SHP77 (cell line): ENCODE measurements at regions not wholly inside any gene's neighbourhood (a gene's known extent, or its start where the extent isn't known, plus 50 kb on each side); places are given as distances from the start of the nearest gene placed in this dataset.
A peak's percentile ranks its signal among the peaks of the same experiment; 100 is the strongest.
"Not testable (repeated sequence)": the region's sequence is repeated elsewhere in the genome, so short reads cannot be mapped to it uniquely, and the experiment has no call there.

Experiments
- DNase-seq, 2 experiments: peaks; one replicate each; lab custom pipeline; 2025; lab: John Stamatoyannopoulos, UW

DNA sequence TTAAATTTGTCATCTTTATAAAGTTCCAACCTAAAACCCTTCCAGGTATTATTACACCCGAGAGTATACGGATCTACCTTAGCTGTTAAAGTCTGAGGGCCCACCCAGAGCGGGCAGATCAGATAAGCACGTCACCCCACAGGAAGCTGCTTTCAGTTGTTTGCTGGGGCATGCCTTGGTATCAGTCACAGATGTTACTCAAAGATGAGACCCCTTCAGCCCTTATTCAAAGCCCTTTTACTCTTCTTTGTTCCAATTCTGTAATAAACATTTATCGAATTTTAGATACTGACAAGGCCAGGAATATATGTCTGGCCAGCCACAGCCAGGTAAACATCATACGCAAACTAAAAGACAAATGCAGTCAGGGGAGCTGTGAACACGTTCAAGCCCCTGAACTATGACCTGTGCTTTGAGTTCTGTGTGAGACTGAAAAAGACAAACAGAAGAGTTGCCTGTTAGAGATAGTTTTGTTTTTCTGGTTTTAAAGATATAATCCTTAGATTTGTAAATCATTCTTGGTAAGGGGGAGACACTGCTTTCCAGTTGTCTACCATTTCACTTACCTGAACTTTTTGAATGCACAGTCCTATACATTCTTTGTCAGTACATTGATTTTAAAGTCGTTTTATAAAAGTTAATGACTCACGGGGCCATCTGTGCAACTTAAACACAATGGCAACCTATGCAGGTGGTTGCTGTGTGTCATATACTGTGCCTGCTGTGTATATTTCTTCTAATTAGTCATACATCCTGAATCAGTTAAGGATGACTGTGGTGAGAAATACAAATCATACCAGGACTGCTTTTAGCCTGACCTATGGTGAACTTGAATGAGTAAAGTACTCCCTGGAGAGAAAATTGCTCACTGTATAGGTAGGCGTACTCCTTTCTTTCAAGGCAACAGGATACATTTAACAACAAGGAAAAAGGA lies 100.5 kb upstream of the ITPRID2 start:
- DNase-seq = no peak

DNA sequence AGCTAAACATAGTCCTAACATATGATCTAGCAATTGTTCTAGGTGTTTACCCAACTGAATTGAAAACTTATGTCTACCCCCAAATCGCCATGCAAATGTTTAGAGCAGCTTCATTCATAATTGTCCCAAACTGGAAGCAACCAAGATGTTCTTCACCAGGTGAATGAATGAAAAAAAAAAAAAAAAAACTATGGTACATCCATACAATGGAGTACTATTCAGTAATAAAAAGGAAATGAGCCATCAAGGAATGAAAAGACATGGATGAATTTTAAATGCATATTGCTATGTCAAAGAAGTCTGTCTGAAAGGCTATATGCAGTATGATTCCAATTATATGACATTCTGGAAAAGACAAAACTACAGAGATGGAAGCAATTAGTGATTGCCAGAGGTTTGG lies 98.6 kb upstream of the ITPRID2 start:
- no peak for DNase-seq

DNA sequence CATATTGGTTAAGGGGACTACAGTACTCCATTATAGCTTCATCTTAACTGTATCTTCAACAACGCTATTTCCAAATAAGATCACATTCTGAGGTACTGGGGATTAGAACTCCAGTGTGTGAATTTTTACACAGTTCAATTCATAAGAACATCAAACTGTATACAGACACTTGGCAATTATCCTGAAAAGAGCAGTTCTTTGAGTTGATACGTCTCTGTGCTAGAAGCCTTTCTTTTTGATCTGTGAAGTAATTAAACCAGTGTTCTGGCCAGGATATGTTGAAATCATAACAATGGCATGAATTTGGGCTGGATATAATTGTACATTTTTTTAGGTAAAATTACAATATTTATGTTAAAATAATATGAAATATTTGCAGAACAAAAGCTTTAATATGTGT lies 93.5 kb upstream of the ITPRID2 start:
- no peak for DNase-seq

DNA sequence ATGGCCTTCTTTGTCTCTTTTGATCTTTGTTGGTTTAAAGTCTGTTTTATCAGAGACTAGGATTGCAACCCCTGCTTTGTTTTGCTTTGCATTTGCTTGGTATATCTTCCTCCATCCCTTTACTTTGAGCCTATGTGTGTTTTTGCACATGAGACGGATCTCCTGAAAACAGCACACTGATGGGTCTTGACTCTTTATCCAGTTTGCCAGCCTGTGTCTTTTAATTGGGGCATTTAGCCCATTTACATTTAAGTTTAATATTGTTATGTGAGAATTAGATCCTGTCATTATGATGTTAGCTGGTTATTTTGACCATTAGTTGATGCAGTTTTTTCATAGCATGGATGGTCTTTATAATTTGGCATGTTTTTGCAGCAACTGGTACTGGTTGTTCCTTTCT lies 89.2 kb upstream of the ITPRID2 start:
- DNase-seq = not testable (repeated sequence)

DNA sequence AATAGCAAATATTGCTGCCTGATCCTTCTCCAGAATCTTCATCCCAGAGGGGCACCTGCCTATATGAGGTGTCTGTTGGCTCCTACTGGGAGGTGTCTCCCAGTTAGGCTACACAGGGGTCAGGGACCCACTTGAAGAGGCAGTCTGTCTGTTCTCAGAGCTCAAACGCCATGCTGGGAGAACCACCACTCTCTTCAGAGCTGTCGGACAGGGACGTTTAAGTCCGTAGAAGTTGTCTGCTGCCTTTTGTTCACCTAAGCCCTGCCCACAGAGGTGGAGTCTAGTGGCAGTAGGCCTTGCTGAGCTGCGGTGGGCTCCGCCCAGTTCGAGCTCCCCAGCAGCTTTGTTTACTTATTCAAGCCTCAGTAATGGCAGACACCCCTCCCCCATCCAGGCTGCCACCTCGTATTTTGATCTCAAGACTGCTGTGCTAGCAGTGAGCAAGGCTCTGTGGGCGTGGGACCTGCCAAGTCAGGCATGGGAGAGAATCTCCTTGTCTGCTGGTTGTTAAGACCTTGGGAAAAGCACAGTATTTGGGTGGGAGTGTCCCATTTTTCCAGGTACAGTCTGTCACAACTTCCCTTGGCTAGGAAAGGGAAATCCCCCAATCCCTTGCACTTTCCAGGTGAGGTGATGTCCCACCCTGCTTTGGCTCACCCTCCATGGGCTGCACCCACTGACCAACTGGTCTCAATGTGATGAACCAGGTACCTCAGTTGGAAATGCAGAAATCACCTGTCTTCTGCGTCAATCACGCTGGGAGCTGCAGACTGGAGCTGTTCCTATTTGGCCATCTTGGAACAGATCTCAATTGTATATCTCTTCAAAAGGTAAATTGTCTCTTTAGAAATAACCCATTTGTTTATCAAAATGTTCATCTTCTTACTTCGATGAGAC lies 87.4 kb upstream of the ITPRID2 start:
- peak; percentile 32 to 45 for DNase-seq

DNA sequence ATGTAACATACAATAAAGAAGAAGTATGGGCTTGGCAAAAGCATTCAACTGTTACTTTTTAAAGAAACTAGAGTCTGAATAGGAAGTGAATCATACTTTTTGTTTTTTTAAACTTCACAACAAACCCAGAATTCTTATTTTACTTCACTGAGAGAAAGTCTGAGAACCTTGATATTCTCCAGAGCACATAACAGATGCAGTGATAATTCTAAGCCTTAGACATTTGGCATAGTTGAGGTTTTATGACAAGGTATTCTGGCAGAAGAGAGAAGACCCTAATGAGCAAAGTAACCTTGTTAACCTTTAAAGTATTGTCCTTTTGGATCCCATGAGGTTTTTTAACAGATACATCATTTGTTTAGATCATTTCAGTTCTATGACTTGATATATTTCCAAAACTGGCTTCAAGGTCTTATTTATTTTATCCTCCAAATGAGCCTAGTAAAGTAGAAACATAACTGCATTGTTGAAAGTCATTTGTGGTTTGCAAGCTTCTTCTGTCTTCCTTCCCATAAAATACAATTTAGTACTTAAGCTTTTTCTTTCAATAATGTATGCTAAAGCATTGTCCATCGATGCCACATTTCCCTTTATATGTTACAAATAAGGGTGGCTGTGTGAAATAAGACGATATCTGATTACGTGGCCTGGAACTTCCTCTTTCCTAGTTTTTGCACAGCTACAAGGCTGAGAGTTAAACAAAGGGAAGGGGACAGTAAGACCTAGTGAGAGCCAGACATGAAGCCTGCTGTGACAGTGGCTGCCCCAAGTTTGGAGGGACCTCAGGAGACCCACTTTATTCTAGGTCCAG lies 86.1 kb upstream of the ITPRID2 start:
- no peak for DNase-seq

DNA sequence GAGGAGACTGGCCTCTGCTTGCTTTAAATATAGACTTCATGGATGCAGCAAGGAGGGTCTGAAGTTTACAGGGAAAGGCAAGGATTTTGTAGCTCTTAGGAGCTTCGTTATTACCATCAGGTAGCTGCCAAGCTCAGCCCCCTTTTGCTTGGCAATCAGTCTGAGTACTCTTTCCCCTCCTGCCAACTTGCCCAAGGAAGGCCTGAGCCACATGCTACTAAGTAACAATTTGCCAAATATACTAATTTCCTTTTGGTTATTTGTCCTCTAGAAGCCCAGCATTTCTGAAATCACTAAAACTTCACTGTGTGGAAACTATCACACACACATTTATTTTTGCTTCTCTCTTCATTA lies 85.5 kb upstream of the ITPRID2 start:
- no peak for DNase-seq

DNA sequence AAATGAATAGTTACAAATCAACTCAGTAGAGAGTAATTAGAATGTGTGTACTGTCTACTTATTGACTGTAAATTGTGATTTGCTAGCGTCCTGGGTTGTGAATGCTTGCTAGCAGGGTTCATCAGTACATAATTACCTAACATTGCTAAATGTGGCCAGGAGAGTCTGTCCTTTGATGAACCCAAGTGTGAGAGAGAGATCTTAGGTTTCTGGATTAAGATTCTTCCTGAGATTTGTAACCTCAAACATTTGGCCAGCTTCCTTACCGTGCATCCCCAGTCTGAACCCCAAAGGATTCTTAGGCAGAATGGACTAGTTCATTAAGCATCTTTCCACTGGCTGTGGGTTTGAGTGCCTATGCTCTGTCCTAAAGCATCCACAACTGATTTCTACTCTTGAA lies 84.0 kb upstream of the ITPRID2 start:
- DNase-seq = no peak

DNA sequence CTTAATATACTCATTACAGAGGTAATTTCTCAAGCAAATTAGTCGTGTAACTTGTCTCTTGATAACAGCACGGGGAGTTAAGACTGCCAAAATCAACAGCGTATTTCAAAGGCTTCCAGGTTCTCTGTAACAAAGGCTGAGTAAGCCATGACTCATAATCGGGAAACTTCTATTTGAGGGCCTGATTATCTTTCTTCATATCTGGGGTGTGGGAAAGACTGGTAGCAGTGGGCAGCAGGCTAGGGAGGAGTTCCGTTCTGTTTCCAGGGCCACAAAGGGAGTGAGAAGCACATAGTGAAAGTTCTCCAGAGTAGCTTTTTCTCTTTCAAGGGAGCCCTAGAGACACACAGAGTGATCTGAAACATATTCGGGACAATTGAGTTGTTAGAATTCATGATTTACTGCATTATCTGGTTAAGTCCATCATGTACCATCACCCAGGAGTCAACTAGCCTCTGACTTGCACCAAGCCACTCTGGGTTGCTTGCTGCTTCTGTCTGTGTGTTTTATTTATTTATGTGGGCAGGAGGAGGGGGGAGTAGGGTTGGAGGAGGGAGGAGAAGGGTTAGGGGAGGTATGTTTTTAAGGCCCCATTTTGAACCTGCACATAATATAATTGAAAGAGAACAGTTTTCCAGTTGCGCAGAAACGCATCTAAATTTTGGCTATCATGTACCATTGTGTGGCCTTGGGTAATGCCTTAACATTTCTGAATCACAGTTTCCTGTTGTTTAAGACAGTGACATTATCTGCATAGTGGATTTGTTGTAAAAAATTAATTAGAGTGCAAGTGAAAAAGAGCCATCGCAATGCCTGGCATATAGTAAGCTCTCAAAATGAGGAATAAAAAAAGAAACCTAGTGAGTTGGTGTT lies 80.5 kb upstream of the ITPRID2 start:
- peak in 1 of 2 experiments; percentile 10 for DNase-seq

DNA sequence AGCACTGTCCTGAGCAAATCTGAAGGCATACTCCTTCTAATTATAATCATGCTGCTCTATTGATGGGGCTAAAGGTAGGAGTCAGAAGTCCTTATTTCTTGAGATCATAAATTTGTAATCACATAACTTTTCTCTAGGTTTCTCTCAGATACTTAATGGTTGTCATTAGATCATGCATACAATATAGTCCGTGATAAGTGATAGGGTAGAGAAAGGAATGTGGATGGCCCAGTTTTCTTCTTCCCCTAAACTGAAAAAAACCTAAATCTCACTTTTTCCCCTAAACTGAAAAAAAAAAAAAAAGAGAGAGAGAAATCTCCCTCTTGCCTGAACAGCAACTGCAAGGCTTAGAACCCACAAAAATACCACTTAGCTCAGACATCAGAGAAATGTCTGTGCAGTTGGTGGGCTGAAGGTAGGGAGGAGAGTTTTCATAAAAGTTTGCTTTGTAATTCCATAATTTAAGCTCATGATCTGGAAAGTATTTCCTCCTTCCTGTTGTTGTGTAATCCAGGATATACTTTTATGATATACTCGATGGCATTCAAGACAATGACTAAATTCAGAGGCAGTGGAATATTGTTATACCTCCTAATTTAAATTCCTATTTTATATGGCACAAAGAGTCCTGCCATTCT lies 79.3 kb upstream of the ITPRID2 start:
- DNase-seq = no peak

DNA sequence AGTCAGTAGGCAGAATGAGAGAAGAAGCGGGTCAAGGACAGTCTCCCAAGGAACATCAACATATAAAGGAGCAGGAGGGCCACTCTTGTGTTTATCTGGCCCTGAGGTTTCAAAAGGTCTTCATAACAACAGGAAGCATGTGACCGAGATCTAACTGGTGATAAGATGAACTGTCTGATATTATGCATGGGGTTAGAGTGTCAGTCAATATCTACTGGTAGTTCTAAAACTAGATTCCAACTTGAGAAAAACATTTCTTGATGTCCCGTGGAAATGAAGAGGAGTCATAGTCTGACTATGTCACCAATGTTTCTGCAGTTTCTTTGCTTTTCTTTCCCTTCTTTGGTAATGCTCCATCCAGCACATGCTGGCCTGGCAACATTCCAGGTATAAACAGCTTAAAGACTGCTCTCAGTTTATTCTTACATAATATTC lies 77.5 kb upstream of the ITPRID2 start:
- DNase-seq = no peak

DNA sequence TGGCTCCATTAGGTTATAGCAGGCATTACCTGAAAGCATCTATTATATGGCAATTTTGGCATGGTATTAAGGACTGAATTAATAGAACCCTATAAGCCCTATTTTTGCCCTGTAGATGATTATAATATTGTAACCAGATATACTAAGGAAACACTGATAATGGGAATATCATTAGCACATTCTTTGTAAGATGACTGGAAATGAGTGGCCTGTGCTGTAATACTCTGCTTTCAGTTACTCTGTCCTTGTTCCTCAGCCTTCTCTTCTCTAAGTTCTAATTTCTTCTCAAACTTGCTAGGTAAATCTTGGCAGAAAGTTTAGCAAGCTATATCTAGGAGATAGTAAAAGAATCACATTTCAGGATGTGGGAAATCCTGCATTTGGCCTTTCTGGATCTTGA lies 74.0 kb upstream of the ITPRID2 start:
- no peak for DNase-seq

DNA sequence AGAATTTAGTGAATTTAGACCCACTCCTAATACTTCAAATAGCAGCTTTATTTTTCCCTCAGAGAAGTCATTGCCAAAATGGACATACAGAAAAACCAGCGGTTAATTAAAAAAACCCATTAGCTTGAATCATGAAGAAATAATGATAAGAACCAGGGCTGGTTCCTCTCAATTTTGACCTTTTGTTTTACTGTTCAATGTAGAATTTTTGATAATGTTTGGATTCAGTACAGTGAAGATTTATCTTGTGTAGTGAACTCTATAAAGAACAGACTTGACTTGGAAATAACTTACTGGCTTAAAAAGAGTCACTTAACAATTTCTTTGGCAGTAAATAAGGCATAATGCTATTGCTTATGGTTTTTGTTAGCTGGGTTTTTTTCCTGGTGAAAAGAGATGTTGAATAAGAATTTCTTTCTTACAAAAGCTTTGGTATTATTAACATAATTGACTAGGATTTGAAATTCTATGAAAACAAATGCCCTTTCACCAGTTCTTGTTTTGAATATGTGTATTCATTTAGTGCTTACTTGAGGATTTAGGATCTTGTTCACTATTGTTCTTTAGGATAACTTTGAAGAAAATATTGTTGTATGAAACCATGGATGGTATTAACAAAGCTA lies 73.4 kb upstream of the ITPRID2 start:
- DNase-seq = no peak

DNA sequence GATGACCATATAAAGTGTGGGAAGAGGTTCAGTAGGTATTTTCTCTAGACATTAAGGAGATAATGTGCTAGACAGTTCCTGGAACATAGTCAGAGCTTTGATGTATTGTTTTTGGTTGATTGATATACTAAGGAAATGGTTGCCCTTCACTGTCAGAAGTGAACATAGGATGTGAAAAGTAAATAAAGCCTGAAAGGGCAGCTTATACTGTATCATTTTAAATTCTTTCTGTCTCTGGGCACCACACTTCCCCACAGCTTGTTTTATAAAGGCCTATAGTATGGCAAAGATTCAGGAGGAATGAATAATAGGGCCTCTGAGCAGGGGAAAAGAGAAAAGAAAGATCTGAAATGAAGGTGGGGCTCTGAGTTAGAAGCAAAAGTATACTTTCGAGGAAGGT lies 72.7 kb upstream of the ITPRID2 start:
- DNase-seq = no peak

DNA sequence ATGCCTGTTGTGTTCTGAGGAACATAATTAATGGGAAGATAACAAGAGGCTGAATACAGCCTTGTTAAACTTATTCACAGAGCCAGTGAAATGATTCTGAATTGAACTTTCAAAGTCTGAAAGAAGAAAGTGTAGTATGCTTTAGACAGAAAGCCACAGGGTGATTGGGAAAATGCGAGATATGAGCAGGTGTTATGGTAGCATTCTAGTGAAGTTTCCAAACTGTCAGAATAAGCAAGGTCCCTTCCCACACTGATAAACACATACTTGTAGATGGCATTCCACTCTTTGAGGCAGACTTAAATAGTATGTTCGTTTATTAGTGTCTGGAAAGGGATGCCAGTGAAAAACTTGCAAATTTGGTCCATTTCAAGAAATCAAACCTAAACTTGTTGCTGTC lies 70.5 kb upstream of the ITPRID2 start:
- DNase-seq = no peak

DNA sequence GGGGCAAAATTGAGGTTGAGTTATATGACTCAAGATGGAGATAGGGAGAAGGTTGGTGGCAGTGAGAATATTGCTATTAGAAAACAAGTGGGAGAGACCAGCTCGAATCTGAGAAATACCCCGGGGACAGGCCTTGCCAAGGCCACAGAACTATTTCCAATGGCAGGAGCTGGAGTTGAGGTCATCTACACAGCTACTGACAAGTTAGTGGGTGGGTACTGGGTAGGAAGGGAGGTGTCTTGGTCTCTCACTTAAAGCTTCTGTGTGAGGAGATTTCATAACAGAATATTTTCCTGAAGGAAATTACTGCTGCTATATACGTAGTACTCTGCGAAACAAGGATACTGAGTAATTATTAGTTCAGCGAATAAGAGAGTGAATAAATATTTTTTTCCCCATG lies 69.4 kb upstream of the ITPRID2 start:
- no peak for DNase-seq

DNA sequence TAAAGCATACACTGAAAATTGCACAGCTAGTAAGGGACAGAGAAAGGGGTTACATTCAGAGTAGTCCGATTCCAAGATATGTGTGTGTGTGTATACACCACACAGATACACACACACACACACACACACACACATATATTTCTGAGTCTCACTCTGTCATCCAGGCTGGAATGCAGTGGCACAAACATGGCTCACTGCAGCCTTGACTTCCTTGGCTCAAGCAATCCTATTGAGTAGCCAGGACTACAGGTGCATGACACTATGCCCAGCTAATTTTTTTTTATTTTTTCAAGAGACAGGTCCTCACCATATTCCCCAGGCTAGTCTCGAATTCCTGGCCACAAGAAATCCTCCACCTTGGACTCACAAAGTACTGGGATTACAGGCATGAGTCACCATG lies 68.1 kb upstream of the ITPRID2 start:
- DNase-seq = no peak

DNA sequence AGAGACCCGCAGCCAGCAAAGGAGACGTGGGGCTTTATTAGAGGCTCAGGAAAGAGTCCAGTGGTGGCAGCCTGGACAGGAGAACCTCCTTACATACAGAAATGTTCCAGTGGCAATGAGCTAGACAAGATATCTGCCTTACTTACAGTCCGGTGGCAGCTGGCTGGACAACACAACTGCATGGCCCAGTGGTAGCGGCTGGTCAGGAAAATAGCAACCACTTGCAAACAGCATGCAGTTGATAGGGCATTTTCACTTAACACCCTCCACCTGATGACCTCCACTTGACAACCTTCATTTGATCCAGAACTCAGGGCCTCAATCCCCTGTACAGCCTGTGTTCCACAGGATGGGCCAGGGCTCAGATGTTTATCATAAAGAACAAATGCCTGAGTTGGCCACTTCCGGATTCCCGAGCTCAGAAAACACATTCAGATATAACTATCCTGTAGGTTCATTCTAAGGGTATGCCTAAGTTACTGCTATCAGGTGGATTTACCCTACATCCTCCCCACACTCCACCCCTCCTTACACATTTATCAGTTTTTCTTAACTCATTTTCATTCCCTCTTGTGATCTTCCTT lies 63.3 kb upstream of the ITPRID2 start:
- DNase-seq = no peak

DNA sequence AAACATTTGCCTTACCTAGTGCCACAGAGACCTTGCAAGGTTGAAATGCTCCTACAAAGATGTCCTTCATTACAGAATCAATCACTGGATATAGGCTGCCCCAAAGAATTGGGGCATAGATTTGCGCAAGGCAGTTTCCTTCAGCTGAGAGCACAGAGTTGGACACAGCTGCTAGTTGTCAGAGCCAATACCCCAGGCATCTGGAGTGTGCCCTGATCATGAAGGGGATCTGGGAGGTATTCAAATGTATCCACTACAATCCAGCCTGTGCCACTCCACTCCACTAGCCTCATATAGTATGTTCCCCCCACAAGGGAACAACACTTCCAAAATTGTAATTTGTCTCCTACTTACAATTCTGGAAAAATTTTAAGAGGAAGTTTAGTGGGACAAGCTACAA lies 62.3 kb upstream of the ITPRID2 start:
- no peak for DNase-seq

DNA sequence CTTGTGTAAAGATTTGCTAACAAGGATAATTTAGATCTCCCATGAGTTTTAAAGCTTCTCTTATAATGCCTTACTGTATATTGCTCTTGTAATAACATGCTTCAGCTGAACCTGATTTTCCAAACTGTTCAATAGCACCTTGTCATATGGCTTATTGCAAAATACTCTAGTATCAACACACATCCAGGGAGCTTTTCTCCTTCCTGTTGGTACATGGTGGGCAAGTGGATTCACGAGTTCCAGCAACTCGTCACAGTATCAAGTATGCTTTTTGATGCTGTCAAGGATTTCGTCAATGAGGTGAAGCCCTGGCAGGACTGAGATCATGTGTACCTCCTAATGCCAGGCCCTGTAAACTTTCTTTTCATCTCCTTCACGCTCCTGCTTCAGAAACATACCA lies 59.5 kb upstream of the ITPRID2 start:
- no peak for DNase-seq
